GM12878 (cell line): ENCODE measurements at regions not wholly inside any gene's neighbourhood (a gene's known extent, or its start where the extent isn't known, plus 50 kb on each side); places are given as distances from the start of the nearest gene placed in this dataset.

Experiments
- ATAC-seq: fragments of 200-7000 bp; cut with Tn5 transposase; 3 replicates; pipeline ENCODE4 v1.9.1; 2020; ENCODE audit warnings: mild to moderate bottlenecking, moderate library complexity
- BruUV-seq: library from RNA; stranded (reverse); fragments of 400-500 nt; replicated peaks from 2 replicates; lab custom pipeline; 2021; lab: Mats Ljungman, UMichigan
- CTCF ChIA-PET: fragments of 300-600 bp; sonication (Branson Sonifier 250); formaldehyde crosslinking; extraction: SDS; loops from one replicate; lab custom pipeline; 2021; ENCODE audit warnings: inconsistent platforms; lab: Yijun Ruan, JAX
- POLR2A ChIA-PET: fragments of 350-600 bp; formaldehyde crosslinking; extraction: SDS; loops from one replicate; lab custom pipeline; 2021; ENCODE audit warnings: inconsistent platforms; lab: Charles Lee
- RAD21 ChIA-PET: fragments of 300-600 bp; sonication (Branson Sonifier 250); formaldehyde crosslinking; loops from one replicate; lab custom pipeline; 2023; ENCODE audit warnings: antibody characterized with exemption; ENCODE audit not compliant: unreplicated experiment; lab: Charles Lee
- SMC1A ChIA-PET: fragments of 300-600 bp; sonication (Branson Sonifier 250); formaldehyde crosslinking; loops from one replicate; lab custom pipeline; 2023; ENCODE audit not compliant: unreplicated experiment, uncharacterized antibody; lab: Charles Lee
- DNase-seq: peaks from one replicate; pipeline ENCODE4 v3.0.0-alpha.2; 2011; ENCODE audit warnings: low read depth, low spot score
- FAIRE-seq: peaks from 3 replicates; lab custom pipeline; 2011; peaks lifted over from hg19 to GRCh38; lab: Jason Lieb, UNC
- H2AFZ ChIP-seq: 2 replicates; pipeline ENCODE4 v1.6.0; 2011; ENCODE audit warnings: low read depth, low read length, control low read depth; ENCODE audit not compliant: control insufficient read depth
- H3K27ac ChIP-seq: 2 replicates; pipeline ENCODE4 v1.5.1; 2011; ENCODE audit warnings: control low read depth; ENCODE audit not compliant: control insufficient read depth, insufficient read depth
- H3K27me3 ChIP-seq, 2 experiments: replicated peaks in 1 of 2; 2 replicates each; pipeline versions ENCODE4 v1.6.0 to v1.6.1; 2011; ENCODE audit warnings: low read length in 1 of 2; ENCODE audit not compliant: control insufficient read depth in 2 of 2, insufficient read depth in 2 of 2
- H3K36me3 ChIP-seq, 2 experiments: 2 replicates each; pipeline ENCODE4 v1.5.1; 2011; ENCODE audit warnings: low read length in 1 of 2; ENCODE audit not compliant: control insufficient read depth in 2 of 2, insufficient read depth in 2 of 2
- H3K4me1 ChIP-seq: 2 replicates; pipeline ENCODE4 v1.6.1; 2011; ENCODE audit warnings: mild to moderate bottlenecking, low read length, moderate library complexity, mixed read lengths; ENCODE audit not compliant: control insufficient read depth, insufficient read depth
- H3K4me2 ChIP-seq: 2 replicates; pipeline ENCODE4 v1.6.0; 2011; ENCODE audit warnings: control low read depth; ENCODE audit not compliant: control insufficient read depth, insufficient read depth
- H3K4me3 ChIP-seq: fragments of 200-600 bp; sonication (generic); 2 replicates; pipeline ENCODE4 v1.5.1; 2016
- H3K79me2 ChIP-seq: 2 replicates; pipeline ENCODE4 v1.6.0; 2011; ENCODE audit warnings: low read length; ENCODE audit not compliant: control insufficient read depth, insufficient read depth
- H3K9ac ChIP-seq: 2 replicates; pipeline ENCODE4 v1.8.0; 2011; ENCODE audit warnings: low read length, control low read depth, mixed read lengths; ENCODE audit not compliant: control insufficient read depth, insufficient read depth
- H3K9me3 ChIP-seq: replicated peaks from 3 replicates; pipeline ENCODE4 v1.5.1; 2011; ENCODE audit warnings: mild to moderate bottlenecking, low read length; ENCODE audit not compliant: control insufficient read depth, insufficient read depth
- H4K20me1 ChIP-seq: 2 replicates; pipeline ENCODE4 v1.6.0; 2011; ENCODE audit not compliant: control insufficient read depth, insufficient read depth
- ASH2L ChIP-seq: fragments of 300-600, 200-600 bp; sonication (generic); IDR thresholded peaks from 2 replicates; pipeline ENCODE4 v1.6.1; 2017; ENCODE audit warnings: low read depth, mild to moderate bottlenecking, borderline replicate concordance
- CBFB ChIP-seq: IDR thresholded peaks from 2 replicates; pipeline ENCODE4 v1.6.1; 2016; ENCODE audit warnings: antibody characterized with exemption, low read depth
- EGR1 ChIP-seq, 2 experiments: IDR thresholded peaks; 1 replicate in 1 of 2; 2 replicates in 1 of 2; pipeline ENCODE4 v1.6.1; 2011 to 2012; ENCODE audit warnings: low read depth in 2 of 2, low read length in 2 of 2, borderline replicate concordance in 1 of 2, mild to moderate bottlenecking in 1 of 2, moderate library complexity in 1 of 2
- HSF1 ChIP-seq: fragments of 150-350 bp; IDR thresholded peaks from 2 replicates; pipeline ENCODE4 v1.6.1; 2014; ENCODE audit warnings: mild to moderate bottlenecking, low read depth, low read length
- IKZF2 ChIP-seq, 2 experiments: fragments of 450-650 bp; IDR thresholded peaks; 2 replicates each; pipeline ENCODE4 v1.6.1; 2017; ENCODE audit warnings: mild to moderate bottlenecking in 2 of 2, moderate library complexity in 2 of 2
- IRF3 ChIP-seq: fragments of 450-650 bp; IDR thresholded peaks from 2 replicates; pipeline ENCODE4 v1.6.1; 2014; ENCODE audit warnings: mild to moderate bottlenecking
- KLF5 ChIP-seq: fragments of 450-650 bp; IDR thresholded peaks from 2 replicates; pipeline ENCODE4 v1.6.1; 2014; ENCODE audit warnings: mild to moderate bottlenecking; ENCODE audit not compliant: partially characterized antibody
- MEF2A ChIP-seq: IDR thresholded peaks from 2 replicates; pipeline ENCODE4 v1.6.1; 2011; ENCODE audit warnings: low read depth, mild to moderate bottlenecking, low read length, moderate library complexity; ENCODE audit not compliant: insufficient read depth
- POLR2A ChIP-seq: IDR thresholded peaks from 2 replicates; pipeline ENCODE4 v1.6.1; 2011; ENCODE audit warnings: low read depth, mild to moderate bottlenecking, low read length
- PRDM15 ChIP-seq: fragments of 450-650 bp; formaldehyde crosslinking; IDR thresholded peaks from 2 replicates; pipeline ENCODE4 v1.4.0; 2020; ENCODE audit warnings: mild to moderate bottlenecking, moderate library complexity
- RB1 ChIP-seq: fragments of 450-650 bp; formaldehyde crosslinking; IDR thresholded peaks from 2 replicates; pipeline ENCODE4 v1.6.1; 2017; ENCODE audit warnings: mild to moderate bottlenecking, borderline replicate concordance
- RCOR1 ChIP-seq: conservative IDR thresholded peaks from 2 replicates; pipeline ENCODE4 v1.6.1; 2012; ENCODE audit warnings: low read depth, low read length, improper control_type of control experiment
- SKIL ChIP-seq: fragments of 450-650 bp; IDR thresholded peaks from 2 replicates; pipeline ENCODE4 v1.6.1; 2017; ENCODE audit warnings: mild to moderate bottlenecking, low read depth, inconsistent platforms; ENCODE audit not compliant: poor library complexity, severe bottlenecking
- SREBF1 ChIP-seq: IDR thresholded peaks from 2 replicates; pipeline ENCODE4 v1.6.1; 2012; ENCODE audit warnings: mild to moderate bottlenecking, low read length
- SRF ChIP-seq, 2 experiments: IDR thresholded peaks; 2 replicates each; pipeline ENCODE4 v1.6.1; 2011; ENCODE audit warnings: low read depth in 2 of 2, low read length in 2 of 2, mild to moderate bottlenecking in 1 of 2, moderate library complexity in 1 of 2
- TCF12 ChIP-seq: IDR thresholded peaks from 2 replicates; pipeline ENCODE4 v1.6.1; 2011; ENCODE audit warnings: low read depth, mild to moderate bottlenecking, low read length
- WRNIP1 ChIP-seq: IDR thresholded peaks from 2 replicates; pipeline ENCODE4 v1.6.1; 2011; ENCODE audit warnings: low read depth, low read length, improper control_type of control experiment, borderline replicate concordance
- ZNF384 ChIP-seq: IDR thresholded peaks from 2 replicates; pipeline ENCODE4 v1.6.1; 2012; ENCODE audit warnings: low read depth, mild to moderate bottlenecking, low read length, improper control_type of control experiment, borderline replicate concordance
- WGBS: methylation state at CpG from one replicate; pipeline ENCODE4 v1.1.6; 2016; ENCODE audit warnings: low lambda C conversion rate; ENCODE audit not compliant: insufficient replicate concordance, insufficient coverage; ENCODE audit errors: missing lambda C conversion rate; 5-methylcytosine and 5-hydroxymethylcytosine counted together
- in situ Hi-C: fragments of 300-500 bp; cut with MboI; formaldehyde crosslinking; loops from 9 replicates; pipeline ENCODE4 v1.14.3; 2018; ENCODE audit warnings: mixed read lengths
- intact Hi-C: fragments of 100-400 bp; cut with micrococcal nuclease; formaldehyde crosslinking; loops from one replicate; pipeline ENCODE4 v1.14.2; 2022; ENCODE audit not compliant: unreplicated experiment

GRCh38 chr18:65429601-65430000, 321.2 kb upstream of the CDH7 start:
- ChIA-PET POLR2A (no interaction called here), CTCF (no interaction called here), SMC1A (no interaction called here), RAD21 (no interaction called here)
- Histone ChIP-seq H3K4me1 (no peaks in the 10 kb centered on the region), H4K20me1 (no peaks in the 10 kb centered on the region), H3K4me3 (no peak overlapping the region), H3K79me2 (no peaks in the 10 kb centered on the region), H3K36me3 (no peaks in the 10 kb centered on the region), H2AFZ (no peak overlapping the region), H3K9me3 (no peaks in the 10 kb centered on the region), H3K27me3 (no peaks in the 10 kb centered on the region), H3K4me2 (no peak overlapping the region), H3K27ac (no peak overlapping the region), H3K9ac (no peak overlapping the region)
- DNase-seq: no peak
- FAIRE-seq: no peak
- no peak for ATAC-seq
- no TSS peak for BruUV-seq
- WGBS: 57% methylated on average over 4 of the region's 4 CpGs
- in situ Hi-C loops: no loop called here
- TF ChIP-seq TCF12 (no peak), WRNIP1 (no peak), IRF3 (no peak), RB1 (no peak), MEF2A (no peak), SKIL (no peak), SREBF1 (no peak), IKZF2 (IDR thresholded peaks at IDR 0.05) (no peak), ZNF384 (no peak), POLR2A (no peak), SRF (IDR thresholded peaks at IDR 0.05; ENCODE audit: low read depth in 2 of 2, low read length in 2 of 2) (no peak), EGR1 (IDR thresholded peaks at IDR 0.05; ENCODE audit: borderline replicate concordance in 1 of 2, low read depth in 2 of 2, low read length in 2 of 2) (no peak), RCOR1 (no peak), KLF5 (no peak), ASH2L (no peak), PRDM15 (no peak), HSF1 (no peak), CBFB (no peak)
- intact Hi-C loops: no loop called here
